ENCODE measurements at regions not wholly inside any gene's neighbourhood (a gene's known extent, or its start where the extent isn't known, plus 50 kb on each side); places are given as distances from the start of the nearest gene placed in this dataset.

- TF ChIP-seq GATA2 (IDR thresholded peaks at IDR 0.05; ENCODE audit: low read depth, low read length): no peak
- TF ChIP-seq GATA3 (IDR thresholded peaks at IDR 0.05; ENCODE audit: low read depth, low read length): no peak
Observed at GRCh38 chr18:70754486-70754885, 465.6 kb downstream of the SOCS6 start.
